H9 (cell line): ENCODE measurements at regions not wholly inside any gene's neighbourhood (a gene's known extent, or its start where the extent isn't known, plus 50 kb on each side); places are given as distances from the start of the nearest gene placed in this dataset.

Source experiments
- DNase-seq: peaks from one replicate; pipeline ENCODE4 v3.0.0-alpha.2; 2017
- H2AFZ ChIP-seq: one replicate; pipeline ENCODE4 v1.6.1; 2013; ENCODE audit warnings: mild to moderate bottlenecking, low read length, control low read depth, moderate library complexity
- H2AK5ac ChIP-seq: 2 replicates; pipeline ENCODE4 v1.6.1; 2013; ENCODE audit warnings: low read length, control low read depth, mixed read lengths; ENCODE audit not compliant: insufficient read length
- H2BK120ac ChIP-seq: one replicate; pipeline ENCODE4 v1.6.1; 2013; ENCODE audit warnings: low read depth, mild to moderate bottlenecking, low read length, control low read depth, inconsistent platforms; ENCODE audit not compliant: poor library complexity, severe bottlenecking
- H2BK12ac ChIP-seq: 2 replicates; pipeline ENCODE4 v1.6.1; 2013; ENCODE audit warnings: low read length, control low read depth, mixed read lengths, low read depth; ENCODE audit not compliant: insufficient read length
- H2BK15ac ChIP-seq: 2 replicates; pipeline ENCODE4 v1.6.1; 2013; ENCODE audit warnings: low read depth, low read length, control low read depth
- H2BK20ac ChIP-seq: one replicate; pipeline ENCODE4 v1.6.1; 2013; ENCODE audit warnings: low read depth, mild to moderate bottlenecking, low read length, control low read depth, inconsistent platforms; ENCODE audit not compliant: poor library complexity, severe bottlenecking
- H2BK5ac ChIP-seq: 2 replicates; pipeline ENCODE4 v1.6.1; 2013; ENCODE audit warnings: low read length, control low read depth, mixed read lengths; ENCODE audit not compliant: insufficient read length
- H3K14ac ChIP-seq: 2 replicates; pipeline ENCODE4 v1.6.1; 2013; ENCODE audit warnings: low read length, control low read depth; ENCODE audit not compliant: insufficient read depth
- H3K18ac ChIP-seq: 2 replicates; pipeline ENCODE4 v1.6.1; 2013; ENCODE audit warnings: low read depth, mild to moderate bottlenecking, mixed read lengths, low read length, control low read depth; ENCODE audit not compliant: insufficient read length
- H3K23ac ChIP-seq: 2 replicates; pipeline ENCODE4 v1.6.1; 2013; ENCODE audit warnings: low read length, control low read depth, mixed read lengths, low read depth; ENCODE audit not compliant: insufficient read length
- H3K23me2 ChIP-seq: 2 replicates; pipeline ENCODE4 v1.6.1; 2013; ENCODE audit warnings: low read depth, mild to moderate bottlenecking, mixed read lengths, low read length, control low read depth; ENCODE audit not compliant: insufficient read length, poor library complexity, severe bottlenecking
- H3K27ac ChIP-seq: 2 replicates; pipeline ENCODE4 v1.5.1; 2013; ENCODE audit warnings: low read length, control low read depth, mixed read lengths, low read depth; ENCODE audit not compliant: insufficient read length
- H3K27me3 ChIP-seq: 2 replicates; pipeline ENCODE4 v1.6.1; 2013; ENCODE audit warnings: low read length, control low read depth, inconsistent platforms; ENCODE audit not compliant: insufficient read depth
- H3K4ac ChIP-seq: 2 replicates; pipeline ENCODE4 v1.6.1; 2013; ENCODE audit warnings: low read depth, mild to moderate bottlenecking, control low read depth, inconsistent platforms, low read length, moderate library complexity
- H3K4me1 ChIP-seq: 2 replicates; pipeline ENCODE4 v1.6.1; 2013; ENCODE audit warnings: low read length, control low read depth, inconsistent platforms; ENCODE audit not compliant: insufficient read depth
- H3K4me2 ChIP-seq: 2 replicates; pipeline ENCODE4 v1.6.1; 2013; ENCODE audit warnings: low read length, control low read depth, mixed read lengths; ENCODE audit not compliant: insufficient read length, insufficient read depth
- H3K56ac ChIP-seq: 2 replicates; pipeline ENCODE4 v1.6.1; 2013; ENCODE audit warnings: low read depth, mild to moderate bottlenecking, mixed read lengths, low read length, control low read depth; ENCODE audit not compliant: insufficient read length
- H3K79me1 ChIP-seq: 2 replicates; pipeline ENCODE4 v1.6.1; 2013; ENCODE audit warnings: low read depth, mild to moderate bottlenecking, moderate library complexity, low read length, control low read depth, inconsistent platforms; ENCODE audit not compliant: insufficient read depth, poor library complexity, severe bottlenecking
- H3K79me2 ChIP-seq: 2 replicates; pipeline ENCODE4 v1.6.1; 2013; ENCODE audit warnings: low read length, control low read depth, inconsistent platforms; ENCODE audit not compliant: insufficient read depth
- H3K9ac ChIP-seq: 2 replicates; pipeline ENCODE4 v1.6.1; 2013; ENCODE audit warnings: low read length, control low read depth, mixed read lengths; ENCODE audit not compliant: insufficient read length; ENCODE audit errors: extremely low read depth
- H3K9me3 ChIP-seq: one replicate; pipeline ENCODE4 v1.6.1; 2013; ENCODE audit warnings: low read depth, low read length, inconsistent platforms; ENCODE audit not compliant: control insufficient read depth
- H3T11ph ChIP-seq: one replicate; pipeline ENCODE4 v1.6.1; 2013; ENCODE audit warnings: mild to moderate bottlenecking, low read length, control low read depth, inconsistent platforms
- H4K20me1 ChIP-seq: one replicate; pipeline ENCODE4 v1.6.1; 2013; ENCODE audit not compliant: control insufficient read depth, insufficient read length, insufficient read depth
- H4K5ac ChIP-seq: 2 replicates; pipeline ENCODE4 v1.6.1; 2013; ENCODE audit warnings: low read depth, mild to moderate bottlenecking, mixed read lengths, low read length, control low read depth; ENCODE audit not compliant: insufficient read length
- H4K8ac ChIP-seq: replicated peaks from 2 replicates; pipeline ENCODE4 v1.6.1; 2013; ENCODE audit warnings: low read length, control low read depth, mixed read lengths, low read depth; ENCODE audit not compliant: insufficient read length
- H4K91ac ChIP-seq: 2 replicates; pipeline ENCODE4 v1.6.1; 2013; ENCODE audit warnings: low read depth, mild to moderate bottlenecking, moderate library complexity, mixed read lengths, low read length, control low read depth; ENCODE audit not compliant: insufficient read length
- H3K27ac Mint-ChIP-seq, 3 experiments: 2 replicates in 2 of 3; 3 replicates in 1 of 3; pipeline ENCODE4 v1.8.0; 2020 to 2021; ENCODE audit warnings: mixed read lengths in 3 of 3, mild to moderate bottlenecking in 1 of 3, moderate library complexity in 1 of 3
- H3K27me3 Mint-ChIP-seq: 2 replicates; pipeline ENCODE4 v1.8.0; 2021; ENCODE audit warnings: low read depth, mild to moderate bottlenecking, moderate library complexity, mixed read lengths
- H3K36me3 Mint-ChIP-seq, 3 experiments: 2 replicates in 2 of 3; 3 replicates in 1 of 3; pipeline ENCODE4 v1.8.0; 2020 to 2021; ENCODE audit warnings: low read depth in 3 of 3, mixed read lengths in 3 of 3; ENCODE audit not compliant: insufficient read depth in 1 of 3
- H3K4me1 Mint-ChIP-seq, 2 experiments: 2 replicates each; pipeline ENCODE4 v1.8.0; 2020; ENCODE audit warnings: mixed read lengths in 2 of 2
- H3K4me3 Mint-ChIP-seq, 2 experiments: 2 replicates in 1 of 2; 3 replicates in 1 of 2; pipeline ENCODE4 v1.8.0; 2020 to 2021; ENCODE audit warnings: mild to moderate bottlenecking in 2 of 2, mixed read lengths in 2 of 2, moderate library complexity in 1 of 2
- H3K9me3 Mint-ChIP-seq, 2 experiments: 2 replicates in 1 of 2; 3 replicates in 1 of 2; pipeline ENCODE4 v1.8.0; 2020; ENCODE audit warnings: mild to moderate bottlenecking in 2 of 2, mixed read lengths in 2 of 2, moderate library complexity in 1 of 2
- CTCF ChIP-seq: fragments of 200-600 bp; sonication (generic); conservative IDR thresholded peaks from 3 replicates; pipeline ENCODE4 v1.8.0; 2021; ENCODE audit warnings: antibody characterized with exemption, mild to moderate bottlenecking
- WGBS: extraction: QIAGEN DNeasy Blood & Tissue Kit; methylation state at CpG from one replicate; pipeline ENCODE4 v1.1.7; 2013; ENCODE audit warnings: missing lambda C conversion rate, low lambda C conversion rate, mixed read lengths; ENCODE audit not compliant: insufficient read length; ENCODE audit errors: extremely low coverage; 5-methylcytosine and 5-hydroxymethylcytosine counted together

- Histone ChIP-seq H2BK120ac (no peak overlapping the region), H3K56ac (no peak overlapping the region), H3K79me1 (no peaks in the 10 kb centered on the region), H3K4ac (no peak overlapping the region), H4K5ac (no peak overlapping the region), H2BK12ac (no peak overlapping the region), H4K8ac (no peak overlapping the region), H2BK15ac (no peak overlapping the region), H3K23me2 (no peaks in the 10 kb centered on the region), H3K14ac (no peak overlapping the region), H3K9me3 (no peaks in the 10 kb centered on the region), H3K23ac (no peak overlapping the region), H3K9ac (no peak overlapping the region), H3K4me2 (no peak overlapping the region), H3K4me1 (no peaks in the 10 kb centered on the region; the same call in 1 of the 2 replicates), H2AK5ac (no peak overlapping the region), H4K91ac (no peak overlapping the region), H3K27ac (no peak overlapping the region), H3K27me3 (no peaks in the 10 kb centered on the region; the same call in 1 of the 2 replicates), H2BK20ac (no peak overlapping the region), H3T11ph (no peak overlapping the region), H2BK5ac (no peak overlapping the region), H4K20me1 (no peaks in the 10 kb centered on the region), H2AFZ (no peak overlapping the region), H3K79me2 (no peaks in the 10 kb centered on the region), H3K18ac (no peak overlapping the region)
- H3K9me3 Mint-ChIP-seq, result no peaks in the 10 kb centered on the region; a peak in 1 of 5 replicates
- peaks cover 5 to 7% of the 10 kb centered on the region in 2 experiments for H3K4me1 Mint-ChIP-seq
- WGBS, result no CpG with 5 or more reads among the region's 3 CpGs
- TF ChIP-seq CTCF, result no peak
- no peaks in the 10 kb centered on the region for H3K36me3 Mint-ChIP-seq
- H3K27me3 Mint-ChIP-seq, result peaks cover 4% of the 10 kb centered on the region; the same call in 1 of the 2 replicates
- H3K27ac Mint-ChIP-seq, result no peak overlapping the region
- no peak overlapping the region for H3K4me3 Mint-ChIP-seq
- DNase-seq, result no peak
Measured at GRCh38 chr3:10674578-10674977, 141.4 kb upstream of the SLC6A11 start.
